ENCODE measurements at regions not wholly inside any gene's neighbourhood (a gene's known extent, or its start where the extent isn't known, plus 50 kb on each side); places are given as distances from the start of the nearest gene placed in this dataset.
A peak's percentile ranks its signal among the peaks of the same experiment; 100 is the strongest.
"Not testable (repeated sequence)": the region's sequence is repeated elsewhere in the genome, so short reads cannot be mapped to it uniquely, and the experiment has no call there.

DNA sequence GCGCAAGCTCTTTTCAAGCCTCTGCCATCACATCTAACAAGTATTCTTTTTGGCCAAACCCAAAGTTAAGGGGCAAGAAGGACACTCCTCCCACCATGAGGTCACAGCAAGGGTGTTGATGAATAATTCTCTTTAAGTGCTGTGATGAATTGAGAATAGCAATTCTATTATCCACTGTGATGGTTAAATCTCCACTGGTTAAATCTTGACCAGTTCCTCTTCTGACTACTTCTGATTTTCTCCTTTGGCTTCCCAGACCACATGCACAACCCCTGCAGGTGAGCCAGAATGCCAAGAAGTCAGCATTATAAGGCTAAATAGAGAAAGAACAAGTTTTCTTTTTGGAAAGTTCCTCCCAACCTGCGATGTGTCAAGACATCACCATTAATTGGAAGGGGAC lies 90.6 kb upstream of the BCL2L14 start:
- DNase-seq: no peak

DNA sequence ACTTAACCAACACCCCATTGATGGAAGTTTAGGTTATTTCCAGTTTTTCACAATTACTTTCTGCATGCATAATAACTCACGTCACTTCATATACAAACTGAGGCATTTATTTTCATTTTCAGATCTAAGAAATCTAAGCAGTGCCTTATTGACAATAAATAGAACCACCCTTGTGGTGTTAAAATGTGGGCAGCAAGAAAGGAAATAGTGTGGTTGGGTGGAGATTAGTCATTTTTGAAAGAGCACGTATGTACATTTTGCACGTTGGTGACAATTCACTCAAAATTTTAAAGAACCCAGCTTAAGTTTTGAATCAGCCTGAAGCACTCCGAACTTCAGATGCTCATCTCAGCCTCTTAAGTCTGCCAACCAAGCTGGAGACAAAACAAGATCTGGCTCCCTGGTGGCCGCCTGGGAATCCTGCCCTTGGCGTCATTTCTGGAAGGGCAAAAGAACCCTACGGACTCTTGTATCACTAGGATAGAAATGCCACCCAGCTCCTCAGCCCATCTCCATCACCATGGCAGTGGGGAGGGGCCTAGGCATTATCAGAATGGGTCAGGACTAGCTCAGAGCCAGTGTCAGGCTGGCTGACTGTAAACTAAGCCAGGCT lies 89.5 kb upstream of the BCL2L14 start:
- DNase-seq: no peak

DNA sequence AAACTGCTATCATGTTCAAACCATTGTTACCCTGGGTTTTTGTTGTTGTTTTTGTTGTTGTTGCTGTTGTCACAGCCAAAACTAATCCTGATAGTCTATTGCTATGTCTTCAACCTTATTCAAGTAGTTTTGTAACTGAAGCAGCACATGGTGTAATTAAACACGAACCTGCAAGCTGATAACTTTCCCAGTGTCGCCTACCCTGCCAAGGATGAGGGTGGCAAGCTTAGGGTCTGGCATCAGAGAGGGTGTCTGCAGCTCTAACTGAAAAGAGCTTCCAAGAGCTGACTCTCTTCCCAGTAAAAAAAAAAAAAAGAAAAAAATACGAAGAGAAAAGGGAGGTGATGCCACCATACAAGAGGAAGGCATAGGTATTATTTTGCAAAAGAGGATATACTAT lies 86.3 kb upstream of the BCL2L14 start:
- no peak for DNase-seq

DNA sequence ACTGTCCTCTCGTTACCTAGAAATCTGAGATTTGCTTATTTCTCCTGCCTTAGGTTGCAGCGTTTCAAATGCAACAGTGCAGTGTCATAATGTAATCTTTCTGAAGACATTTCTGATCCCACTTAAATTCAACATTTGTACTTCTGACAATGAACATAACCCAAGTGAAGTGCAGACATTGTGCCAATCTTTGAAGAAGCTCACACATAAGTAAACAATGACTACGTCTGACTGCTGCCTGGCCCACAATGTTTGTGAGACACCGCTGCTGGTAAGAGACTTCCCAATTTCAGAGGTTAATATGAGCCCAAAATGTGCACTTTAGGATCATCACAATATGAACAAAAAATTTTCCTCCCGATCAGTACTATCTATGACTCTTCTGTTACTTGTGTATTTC lies 84.6 kb upstream of the BCL2L14 start:
- no peak for DNase-seq

DNA sequence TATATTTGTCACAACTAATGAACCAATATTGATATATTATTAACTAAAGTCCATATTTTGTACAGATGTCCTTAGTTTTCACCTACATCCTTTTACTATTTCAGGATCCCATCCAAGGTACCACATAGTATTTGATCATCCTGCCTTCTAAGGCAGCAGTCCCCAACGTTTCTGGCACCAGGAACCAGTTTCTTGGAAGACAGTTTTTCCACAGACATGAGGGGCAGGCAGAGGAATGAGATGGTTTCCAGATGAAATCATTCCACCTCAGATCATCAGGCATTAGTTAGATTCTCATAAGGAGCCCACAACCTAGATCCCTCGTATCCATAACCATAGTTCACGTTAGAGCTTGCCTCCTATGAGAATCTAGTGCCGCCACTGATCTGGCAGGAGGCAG lies 82.8 kb upstream of the BCL2L14 start:
- DNase-seq: no peak

DNA sequence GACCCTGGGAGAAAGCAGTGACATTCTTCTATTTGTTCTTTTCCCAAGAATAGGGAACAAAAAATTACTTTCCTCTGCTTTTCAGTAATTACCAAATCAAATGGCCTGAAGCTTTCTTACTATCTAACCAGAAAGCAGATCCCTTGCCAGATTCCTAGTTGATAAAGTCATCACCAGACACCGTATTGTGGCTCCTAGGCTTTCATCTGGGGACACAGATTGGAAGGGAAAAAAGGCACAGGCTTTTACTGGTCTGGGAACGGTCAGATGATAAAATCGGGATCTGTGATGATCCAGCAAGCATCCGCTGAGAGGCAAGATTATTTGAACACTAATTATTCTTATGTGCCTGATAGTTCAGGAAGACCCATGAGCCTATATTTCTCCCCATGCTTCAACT lies 79.1 kb upstream of the BCL2L14 start:
- DNase-seq: no peak

DNA sequence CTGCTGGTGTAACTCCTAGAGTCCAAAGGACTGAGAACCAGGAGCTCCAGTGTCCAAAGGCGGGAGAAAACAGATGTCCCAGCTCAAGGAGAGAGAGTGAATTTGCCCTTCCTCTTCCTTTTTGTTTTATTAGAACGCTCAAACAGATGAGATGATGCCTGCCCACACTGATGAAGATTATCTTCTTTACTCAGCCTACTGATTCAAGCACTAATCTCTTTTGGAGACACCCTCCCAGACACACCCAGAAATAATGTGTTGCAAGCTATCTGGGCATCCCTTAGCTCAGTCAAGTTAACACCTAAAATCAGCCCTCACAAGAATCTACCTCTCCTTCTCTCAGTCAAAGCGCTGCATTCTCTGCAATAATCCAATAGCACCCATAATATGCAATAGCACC lies 78.2 kb upstream of the BCL2L14 start:
- no peak for DNase-seq

DNA sequence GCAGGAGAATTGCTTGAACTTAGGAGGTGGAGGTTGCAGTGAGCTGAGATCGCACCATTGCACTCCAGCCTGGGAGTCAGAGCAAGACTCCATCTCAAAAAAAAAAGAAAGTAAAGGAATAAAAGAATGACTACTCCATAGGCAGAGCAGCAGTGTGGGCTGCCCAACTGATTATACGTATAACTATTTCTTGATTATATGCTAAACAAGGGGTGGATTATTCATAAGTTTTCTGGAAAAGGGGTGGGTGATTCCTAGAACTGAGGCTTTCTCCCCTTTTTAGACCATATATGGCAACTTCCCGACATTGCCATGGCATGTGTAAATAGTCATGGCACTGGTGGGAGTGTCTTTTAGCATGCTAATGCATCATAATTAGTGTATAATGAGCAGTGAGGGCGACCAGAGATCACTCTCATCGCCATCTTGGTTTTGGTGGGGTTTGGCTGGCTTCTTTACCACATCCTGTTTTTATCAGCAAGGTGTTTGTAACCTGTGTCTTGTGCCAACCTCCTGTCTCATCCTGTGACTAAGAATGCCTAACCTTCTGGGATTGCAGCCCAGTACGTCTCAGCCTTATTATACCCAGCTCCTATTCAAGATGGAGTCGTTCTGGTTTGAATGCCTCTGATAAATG lies 72.3 kb upstream of the BCL2L14 start:
- DNase-seq: not testable (repeated sequence)

DNA sequence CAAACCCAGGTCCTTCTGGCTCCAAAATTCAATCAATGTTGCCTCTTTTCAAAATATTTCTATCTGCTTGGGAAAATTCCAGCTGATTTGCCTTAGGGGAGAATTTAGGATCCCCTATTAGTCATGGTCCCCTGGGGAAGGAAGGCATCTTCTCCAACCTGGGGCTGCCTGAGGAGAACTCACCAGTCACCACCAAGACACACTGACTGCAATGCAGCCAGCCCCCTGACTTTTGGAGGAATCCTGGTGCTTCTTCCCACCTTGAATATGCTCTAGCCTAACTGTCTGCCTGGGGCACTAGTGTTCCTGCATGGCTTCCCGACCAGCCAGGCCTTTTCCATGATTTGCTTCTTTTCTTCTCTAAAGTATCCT lies 71.8 kb upstream of the BCL2L14 start:
- DNase-seq: no peak

DNA sequence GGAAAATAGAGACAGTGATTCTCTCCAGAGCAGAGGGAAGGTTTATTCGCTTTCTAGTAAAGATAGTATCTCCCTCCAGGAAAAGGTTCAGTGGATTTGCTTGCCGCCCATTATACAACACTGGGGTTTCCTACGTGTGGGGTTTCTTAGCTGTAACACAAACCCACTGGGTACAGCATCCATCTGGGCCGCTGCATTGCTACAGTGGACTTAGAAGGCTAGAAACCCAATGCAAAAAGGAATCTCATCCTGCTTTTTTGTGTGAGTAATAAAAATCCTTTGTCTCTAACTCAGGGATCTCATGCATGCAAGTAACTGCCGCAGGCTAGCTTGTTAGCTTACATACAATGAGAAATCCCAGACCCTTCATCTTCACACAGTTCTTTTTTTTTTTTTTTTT lies 67.1 kb upstream of the BCL2L14 start:
- DNase-seq: no peak

DNA sequence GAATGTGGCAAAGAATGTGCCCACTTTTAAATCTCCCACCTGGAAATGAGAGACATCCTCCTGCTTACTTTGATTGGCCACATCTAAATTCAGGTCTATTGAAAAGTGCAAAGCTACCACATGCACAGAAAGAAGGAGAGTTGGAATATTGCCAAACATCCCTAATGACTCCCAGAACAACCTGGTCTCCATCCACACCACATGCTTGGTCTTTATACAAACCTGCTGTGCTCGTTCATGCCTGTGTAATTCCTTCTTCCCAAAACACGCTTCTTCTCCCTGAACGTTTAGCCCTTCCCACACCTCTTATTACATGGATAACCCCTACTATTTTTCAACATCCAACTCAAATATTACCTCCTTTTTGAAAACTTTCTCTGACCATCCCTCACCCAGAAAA lies 66.2 kb upstream of the BCL2L14 start:
- no peak for DNase-seq

DNA sequence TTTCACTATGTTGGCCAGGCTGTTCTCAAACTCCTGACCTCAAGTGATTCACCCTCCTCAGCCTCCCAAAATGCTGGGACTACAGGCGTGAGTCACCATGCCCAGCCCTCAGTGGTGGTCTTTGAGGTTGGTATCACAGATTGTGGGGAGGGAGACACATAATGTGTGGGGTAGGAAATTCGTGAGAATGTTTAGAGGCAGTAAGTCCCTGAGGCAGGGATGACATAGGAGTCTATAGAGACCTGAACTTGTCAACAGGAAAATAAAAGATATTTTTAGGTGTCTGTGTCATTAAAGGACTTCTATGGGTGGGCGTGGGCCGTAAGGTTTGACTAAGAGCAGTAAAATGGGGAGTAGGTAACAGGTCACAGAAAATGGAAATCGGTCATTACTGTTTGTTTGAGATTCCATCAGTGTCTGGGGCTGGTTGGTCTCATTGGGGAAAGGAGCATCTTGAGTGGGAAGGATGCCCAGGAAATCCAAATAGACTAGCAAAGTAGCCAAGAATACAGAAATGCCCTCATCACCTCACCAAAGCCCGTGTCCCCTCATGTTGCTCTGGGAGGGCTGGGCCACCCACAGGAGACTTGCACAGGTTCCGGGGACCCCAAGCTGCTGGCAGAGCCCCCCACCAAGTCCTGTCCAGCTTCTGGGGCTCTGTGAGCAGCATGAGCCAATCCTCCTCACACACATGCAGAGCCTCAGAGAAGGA lies 63.6 kb upstream of the BCL2L14 start:
- DNase-seq: no peak

DNA sequence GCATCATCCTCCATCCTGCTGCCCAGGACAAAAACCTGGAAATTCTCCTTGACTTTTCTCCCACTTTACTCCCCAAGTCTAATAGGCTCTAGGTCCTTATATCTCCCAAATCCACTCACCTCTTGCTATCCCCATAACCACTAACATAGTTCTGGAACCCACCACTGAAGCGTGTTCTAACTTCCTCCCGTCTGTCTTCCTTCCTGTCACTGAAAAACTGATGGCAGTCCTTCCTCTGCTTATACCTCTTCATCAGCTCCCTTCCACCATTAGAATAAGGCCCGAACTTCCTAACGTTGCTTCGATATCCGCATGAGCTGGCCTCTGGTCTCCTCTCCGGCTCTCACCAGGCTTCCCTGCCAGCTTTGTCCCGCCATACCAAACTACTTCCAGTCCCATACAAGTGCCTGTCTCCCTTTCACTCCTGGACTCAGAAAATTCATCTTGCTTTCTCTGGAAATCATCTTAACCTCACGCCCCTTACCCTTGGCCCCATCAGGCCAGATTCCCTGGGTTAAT lies 63.0 kb upstream of the BCL2L14 start:
- no peak for DNase-seq

DNA sequence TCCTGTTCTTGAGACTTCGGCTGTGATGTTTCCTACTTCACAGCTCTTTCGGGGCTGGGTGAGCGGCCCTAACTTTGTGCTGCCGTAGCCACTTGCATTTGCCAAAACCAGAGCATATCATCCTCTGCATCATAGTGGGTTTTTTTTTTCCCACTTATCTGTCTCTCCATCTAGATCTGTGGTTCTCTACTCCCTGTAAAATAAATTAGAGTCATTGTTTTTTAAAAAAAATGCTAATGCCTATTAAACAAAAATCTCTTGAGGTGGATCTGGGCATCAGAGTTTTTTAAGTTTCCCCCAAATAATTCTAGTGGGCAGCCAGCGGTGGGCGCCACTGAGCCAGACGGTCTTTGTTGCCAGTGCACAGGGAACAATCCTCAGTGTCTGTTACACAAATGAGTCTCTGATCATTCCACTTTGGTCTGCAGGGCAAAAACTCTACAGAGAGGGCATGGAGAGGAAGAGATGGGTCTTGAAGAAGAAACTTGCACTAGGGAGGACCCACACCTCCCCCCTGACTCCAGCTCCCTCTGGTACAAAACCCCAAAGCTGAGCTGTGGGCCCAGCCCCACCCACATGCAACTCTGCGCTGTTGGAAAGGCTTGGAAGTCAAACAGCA lies 62.4 kb upstream of the BCL2L14 start:
- DNase-seq: no peak

DNA sequence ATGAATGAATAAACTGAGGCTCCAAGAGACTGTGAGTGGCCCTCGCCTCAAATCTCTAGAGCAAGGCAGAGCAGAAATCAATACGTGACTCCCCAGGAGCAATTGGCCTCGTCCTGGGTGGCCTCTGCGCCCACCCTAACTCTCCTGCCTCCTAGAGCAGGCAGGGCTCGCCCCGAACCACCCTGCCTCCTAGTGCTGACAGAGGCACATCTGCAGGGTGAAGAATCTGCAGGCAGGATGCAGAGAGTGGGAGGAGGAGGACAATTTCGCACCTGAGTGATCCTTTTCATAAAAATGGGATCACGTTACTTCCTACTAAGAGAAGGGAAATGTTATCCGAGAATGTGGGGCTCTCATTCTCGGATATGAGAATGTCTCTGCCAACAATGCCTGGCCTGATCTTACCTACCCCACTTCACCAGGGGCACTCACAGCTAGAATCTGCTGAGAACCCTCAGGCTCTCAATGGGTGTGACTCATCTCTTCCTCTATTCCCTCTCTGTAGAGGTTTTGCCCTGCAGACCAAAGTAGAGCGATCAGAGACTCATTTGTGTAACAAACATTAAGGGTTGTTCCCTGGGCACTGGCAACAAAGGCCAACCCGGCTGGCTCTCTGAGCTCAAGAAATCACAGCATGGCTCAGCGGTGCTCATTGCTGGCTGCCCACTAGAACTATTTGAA lies 61.7 kb upstream of the BCL2L14 start:
- DNase-seq: peak; percentile 65

DNA sequence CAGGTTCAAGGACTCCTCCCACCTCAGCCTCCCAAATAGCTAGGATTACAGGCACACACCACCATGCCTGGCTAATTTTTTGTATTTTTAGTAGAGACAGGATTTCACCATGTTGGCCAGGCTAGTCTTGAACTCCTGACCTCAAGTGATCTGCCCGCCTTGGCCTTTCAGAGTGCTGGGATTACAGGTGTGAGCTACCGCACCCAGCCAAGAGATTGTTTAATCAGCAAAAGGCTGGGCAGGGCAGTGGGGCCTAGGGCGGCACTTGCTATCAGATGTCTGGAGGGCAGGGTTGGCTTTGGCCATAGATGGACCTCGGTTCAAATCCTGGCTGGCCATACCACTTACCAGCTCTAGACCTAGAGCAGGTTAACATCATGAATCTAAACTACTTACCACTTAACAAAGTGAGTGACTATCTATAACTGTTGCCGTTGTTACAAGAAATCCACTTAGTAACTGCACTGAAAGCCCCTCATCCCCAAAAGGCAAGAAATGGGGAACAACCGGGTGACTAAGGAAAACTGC lies 60.9 kb upstream of the BCL2L14 start:
- DNase-seq: not testable (repeated sequence)

DNA sequence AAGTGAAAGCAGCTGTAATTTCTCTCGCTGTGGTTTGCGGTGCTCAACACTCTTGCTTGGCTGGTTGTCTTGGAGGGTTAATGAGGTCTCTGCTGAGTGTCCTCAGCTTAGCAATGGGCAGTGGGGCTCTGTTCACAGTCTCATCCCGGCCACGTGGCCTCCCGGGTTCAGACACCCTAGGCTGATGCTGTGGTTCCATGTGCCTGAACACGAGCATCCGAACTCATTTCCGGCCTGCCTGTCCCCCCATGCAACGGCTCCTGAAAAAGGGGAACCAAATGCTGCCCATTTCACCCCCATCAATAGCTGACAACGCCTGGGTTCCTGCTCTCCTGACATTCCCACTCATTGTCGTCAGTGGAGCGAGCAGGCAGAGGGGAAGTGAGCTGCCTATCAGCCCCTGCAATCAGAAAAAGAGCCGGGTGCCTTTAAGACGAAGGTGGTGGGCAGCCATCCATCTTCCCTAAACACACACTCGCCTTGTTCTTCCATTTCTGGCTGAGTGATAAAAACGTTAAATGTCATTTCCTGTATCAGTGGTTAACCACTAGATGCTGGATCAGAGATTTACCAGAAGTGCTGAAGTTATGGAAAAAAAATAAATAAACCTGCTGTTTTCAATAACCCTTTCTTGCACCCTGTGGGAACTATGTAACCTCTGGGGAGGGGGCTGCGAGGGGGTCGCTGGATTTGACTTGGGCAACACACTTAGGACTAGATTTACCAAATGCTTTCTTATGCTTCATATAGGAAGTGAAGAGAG lies 60.3 kb upstream of the BCL2L14 start:
- no peak for DNase-seq

DNA sequence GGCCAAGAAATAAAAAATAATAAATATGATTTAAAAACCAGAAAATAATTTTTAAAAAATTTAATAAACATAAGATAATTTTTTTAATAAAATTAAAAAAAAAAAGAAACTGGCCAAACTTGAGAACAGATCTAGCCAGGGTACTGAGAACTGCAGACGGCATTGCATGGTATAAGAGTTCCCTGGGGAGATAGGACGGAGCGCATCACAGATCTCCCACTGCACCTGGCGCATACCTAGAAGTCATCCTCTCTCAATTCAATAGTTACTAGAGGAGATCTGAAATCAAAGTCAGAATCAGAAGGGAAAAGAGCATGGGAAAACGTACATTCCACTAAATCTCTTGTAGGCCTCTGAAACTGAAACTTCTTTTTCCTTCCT lies 58.9 kb upstream of the BCL2L14 start:
- no peak for DNase-seq

DNA sequence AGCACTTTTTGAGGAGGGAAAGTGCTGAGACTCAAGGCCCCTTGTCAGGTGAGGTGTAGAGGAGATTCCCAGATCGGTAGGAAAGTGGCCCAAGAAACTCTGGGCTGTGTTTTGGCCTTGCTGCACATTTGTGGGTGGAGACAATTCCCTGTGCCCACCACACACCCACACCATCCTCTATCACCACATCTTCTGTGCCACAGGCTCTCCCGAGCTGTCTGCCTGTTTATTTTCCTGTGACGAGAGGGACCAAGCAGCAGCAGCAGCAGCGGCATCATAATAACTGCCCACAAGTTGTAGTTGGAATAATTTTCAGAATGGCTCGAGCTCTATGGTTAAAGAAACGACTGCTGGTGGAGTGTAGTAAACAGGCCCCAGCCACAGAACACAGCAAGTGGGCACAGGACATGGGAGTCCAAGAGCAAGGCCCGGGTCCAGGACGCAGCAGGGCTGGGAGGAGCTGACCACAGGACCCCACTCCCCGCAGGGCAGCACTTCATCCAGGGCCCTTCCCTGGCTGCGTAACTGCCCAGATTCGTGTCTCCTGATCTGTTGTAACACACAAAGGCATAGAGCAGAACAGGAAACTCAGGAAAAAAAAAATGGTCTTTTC lies 55.6 kb upstream of the BCL2L14 start:
- no peak for DNase-seq

DNA sequence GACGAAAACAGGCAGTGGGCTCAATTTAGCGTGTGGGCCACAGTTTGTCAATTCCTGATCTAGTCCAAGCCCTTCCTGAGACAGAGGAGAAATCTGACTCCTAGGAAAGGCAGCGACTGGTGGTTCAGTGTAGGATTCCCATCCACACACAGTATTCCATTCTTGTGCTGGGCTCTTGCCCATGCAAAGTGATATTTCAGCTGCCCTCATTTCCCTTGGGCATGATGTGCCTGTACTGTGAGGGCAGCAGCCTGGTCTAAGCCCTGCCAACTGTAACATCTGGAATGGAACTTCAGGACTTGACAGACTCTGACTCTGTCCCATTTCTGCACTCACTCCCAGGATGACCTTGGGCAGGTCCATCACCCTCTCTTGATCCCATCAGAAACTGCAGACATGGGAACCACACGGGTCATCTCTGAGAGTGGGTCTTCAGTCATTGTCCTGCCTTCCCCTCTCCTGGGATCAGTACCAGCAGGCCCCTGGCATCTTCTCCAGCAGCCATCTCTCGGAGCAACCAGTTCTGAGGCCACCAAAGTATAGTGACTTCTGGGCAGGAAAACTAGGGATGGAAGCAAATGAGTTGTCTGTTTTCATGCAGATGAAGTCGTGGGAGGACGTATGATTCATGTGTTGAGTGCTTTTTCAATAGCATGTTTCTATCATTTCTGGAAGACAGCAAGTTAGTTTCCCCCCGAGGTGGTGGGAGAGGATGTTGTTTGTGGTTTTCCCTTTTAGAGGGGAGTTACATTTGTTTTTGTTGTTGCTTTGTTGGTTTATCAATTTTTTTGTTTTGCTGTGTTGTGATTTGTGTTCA lies 54.2 kb upstream of the BCL2L14 start:
- peak; percentile 48 for DNase-seq

DNA sequence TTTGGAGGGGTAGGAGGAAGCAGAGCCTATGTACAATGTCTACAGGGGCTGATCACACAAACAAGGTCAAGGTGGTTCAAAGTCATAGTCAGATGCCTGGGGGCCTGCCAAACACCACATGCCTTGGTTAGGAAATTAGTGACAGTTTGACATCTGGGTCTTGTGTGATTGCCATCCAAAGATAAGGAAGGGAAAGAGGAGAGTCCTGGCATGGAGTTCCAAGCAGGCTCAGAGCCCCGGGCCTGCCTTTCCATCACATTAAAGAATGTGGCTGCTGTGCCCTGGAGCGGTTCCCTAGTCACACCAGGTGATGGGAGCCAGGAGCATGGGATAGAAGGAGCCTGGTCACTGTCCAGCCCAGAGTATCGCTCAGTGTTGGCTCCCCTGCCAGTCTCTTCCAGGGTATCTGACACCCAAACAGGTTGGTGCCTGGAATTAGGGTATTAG lies 53.6 kb upstream of the BCL2L14 start:
- no peak for DNase-seq
